MM.1S (cell line): ENCODE measurements at regions not wholly inside any gene's neighbourhood (a gene's known extent, or its start where the extent isn't known, plus 50 kb on each side); places are given as distances from the start of the nearest gene placed in this dataset.

Experiments
- DNase-seq: peaks from one replicate; pipeline ENCODE4 v3.0.0-alpha.2; 2015
- H2AFZ ChIP-seq: fragments of 300-600 bp; sonication (generic); 2 replicates; pipeline ENCODE4 v1.6.0; 2016; ENCODE audit warnings: antibody characterized with exemption, low read length
- H3F3A ChIP-seq: fragments of 300-600 bp; sonication (generic); 2 replicates; pipeline ENCODE4 v1.6.1; 2016; ENCODE audit warnings: mild to moderate bottlenecking, antibody characterized with exemption, low read length, moderate library complexity, mixed read lengths; ENCODE audit not compliant: insufficient read depth
- H3K27ac ChIP-seq: fragments of 300-600 bp; sonication (generic); 2 replicates; pipeline ENCODE4 v1.5.1; 2016; ENCODE audit warnings: mild to moderate bottlenecking, low read length
- H3K27me3 ChIP-seq: fragments of 300-600 bp; sonication (generic); replicated peaks from 2 replicates; pipeline ENCODE4 v1.6.0; 2016; ENCODE audit warnings: low read length; ENCODE audit not compliant: insufficient read depth
- H3K36me3 ChIP-seq: fragments of 300-600 bp; sonication (generic); replicated peaks from 2 replicates; pipeline ENCODE4 v1.6.1; 2016; ENCODE audit warnings: mild to moderate bottlenecking, low read length, mixed read lengths; ENCODE audit not compliant: insufficient read depth
- H3K4me1 ChIP-seq: fragments of 300-600 bp; sonication (generic); 2 replicates; pipeline ENCODE4 v1.6.1; 2016; ENCODE audit warnings: low read length, mixed read lengths
- H3K4me2 ChIP-seq: fragments of 300-600 bp; sonication (generic); 2 replicates; pipeline ENCODE4 v1.6.0; 2016; ENCODE audit warnings: low read depth, low read length
- H3K4me3 ChIP-seq: fragments of 300-600 bp; sonication (generic); 2 replicates; pipeline ENCODE4 v1.5.1; 2016; ENCODE audit warnings: low read length, mixed read lengths
- H3K79me2 ChIP-seq: fragments of 300-600 bp; sonication (generic); 2 replicates; pipeline ENCODE4 v1.6.1; 2016; ENCODE audit warnings: mixed run types, low read length, mixed read lengths
- H3K9ac ChIP-seq: fragments of 300-600 bp; sonication (generic); 2 replicates; pipeline ENCODE4 v1.6.1; 2016; ENCODE audit warnings: low read length, mixed read lengths
- H3K9me2 ChIP-seq: fragments of 300-600 bp; sonication (generic); replicated peaks from 2 replicates; pipeline ENCODE4 v1.6.1; 2016; ENCODE audit warnings: mild to moderate bottlenecking, low read length, mixed read lengths; ENCODE audit not compliant: insufficient read depth
- H3K9me3 ChIP-seq: fragments of 300-600 bp; sonication (generic); replicated peaks from 2 replicates; pipeline ENCODE4 v1.6.1; 2016; ENCODE audit warnings: mild to moderate bottlenecking, low read length, mixed read lengths; ENCODE audit not compliant: insufficient read depth
- H4K20me1 ChIP-seq: fragments of 300-600 bp; sonication (generic); 2 replicates; pipeline ENCODE4 v1.6.1; 2016; ENCODE audit warnings: mild to moderate bottlenecking, low read length, moderate library complexity, mixed read lengths; ENCODE audit not compliant: insufficient read depth
- CTCF ChIP-seq: fragments of 300-600 bp; sonication (generic); IDR thresholded peaks from 2 replicates; pipeline ENCODE4 v1.5.1; 2016; ENCODE audit warnings: antibody characterized with exemption, low read length, mixed read lengths
- EZH2 ChIP-seq: fragments of 300-600 bp; sonication (generic); optimal IDR thresholded peaks from 2 replicates; pipeline ENCODE3; 2017; ENCODE audit warnings: low read depth, mild to moderate bottlenecking, antibody characterized with exemption, low read length, mixed read lengths
- EZH2phosphoT487 ChIP-seq: fragments of 300-600 bp; sonication (generic); IDR thresholded peaks from 2 replicates; pipeline ENCODE4 v1.6.1; 2018; ENCODE audit warnings: antibody characterized with exemption, low read length

DNA sequence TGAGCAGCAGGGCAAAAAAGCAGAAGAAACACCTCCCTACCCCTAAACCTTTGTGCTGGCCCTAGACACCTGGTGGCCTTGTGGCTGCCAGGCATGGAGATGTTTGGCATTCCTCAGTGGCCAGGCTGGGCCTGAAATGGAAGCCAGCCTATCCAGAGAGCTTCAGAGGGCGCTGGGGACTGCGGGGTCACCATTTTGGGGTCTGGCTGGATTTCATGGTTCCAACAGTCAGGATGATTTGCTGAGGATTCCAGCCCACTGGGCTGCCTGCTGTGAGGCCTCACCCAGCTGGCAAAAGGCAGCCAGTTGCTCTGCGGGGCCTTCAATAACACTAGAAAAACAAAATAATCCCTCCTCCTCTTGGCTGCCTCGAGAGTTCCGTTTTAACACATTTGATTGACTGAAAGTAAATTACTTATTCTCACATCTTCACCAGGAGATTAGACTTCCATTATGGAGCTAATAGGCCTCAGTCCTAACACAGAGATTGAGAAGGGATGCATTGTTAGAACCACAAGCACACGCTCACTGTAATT is 154.1 kb downstream of the EN1 start:
- no peaks in the 10 kb centered on the region for H3K79me2 ChIP-seq
- H3K9me2 ChIP-seq: no peaks in the 10 kb centered on the region

DNA sequence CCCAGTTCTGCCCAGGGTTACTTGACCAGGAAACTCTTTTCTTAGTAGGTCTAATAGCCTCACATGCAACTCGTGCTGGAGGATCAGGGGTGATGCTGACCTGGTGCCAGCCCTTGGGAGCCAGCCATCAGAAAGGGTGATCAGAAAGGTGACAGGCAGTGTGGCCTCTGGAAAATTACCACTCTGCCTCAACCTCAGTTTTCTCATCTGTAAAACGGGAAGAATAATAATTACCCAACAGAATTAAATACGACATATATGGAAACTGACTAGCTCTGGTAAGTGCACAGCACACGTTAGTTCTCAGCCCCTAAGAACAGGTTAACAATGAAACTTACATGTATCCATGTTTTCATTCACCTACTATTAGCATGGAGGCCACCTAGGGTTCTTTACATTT is 157.6 kb downstream of the EN1 start:
- Histone ChIP-seq H3K4me3 (no peak overlapping the region), H3K4me2 (no peak overlapping the region), H3K79me2 (no peaks in the 10 kb centered on the region), H4K20me1 (no peaks in the 10 kb centered on the region), H3K27ac (no peak overlapping the region), H3K4me1 (no peaks in the 10 kb centered on the region), H3K36me3 (no peaks in the 10 kb centered on the region), H3K27me3 (no peaks in the 10 kb centered on the region), H3K9me2 (no peaks in the 10 kb centered on the region), H3K9ac (no peak overlapping the region), H3F3A (no peaks in the 10 kb centered on the region), H3K9me3 (no peaks in the 10 kb centered on the region), H2AFZ (no peak overlapping the region)
- no peak for DNase-seq
- TF ChIP-seq CTCF (no peak), EZH2phosphoT487 (no peak), EZH2 (no peak)

More for the DNA sequence above, 154.1 kb downstream of the EN1 start:
- Histone ChIP-seq H3K4me3 (no peak overlapping the region), H3K27me3 (no peaks in the 10 kb centered on the region), H3K4me2 (no peak overlapping the region), H3K9me3 (no peaks in the 10 kb centered on the region), H3K27ac (no peak overlapping the region), H4K20me1 (no peaks in the 10 kb centered on the region), H3K9ac (no peak overlapping the region), H3K36me3 (no peaks in the 10 kb centered on the region), H2AFZ (no peak overlapping the region), H3K4me1 (no peaks in the 10 kb centered on the region), H3F3A (no peaks in the 10 kb centered on the region)
- DNase-seq: no peak
- TF ChIP-seq CTCF: no peak
- no peak for TF ChIP-seq EZH2
- no peak for TF ChIP-seq EZH2phosphoT487

- H3K4me2 ChIP-seq: no peak overlapping the region
- H3K9me3 ChIP-seq: no peaks in the 10 kb centered on the region
- H3K9me2 ChIP-seq: no peaks in the 10 kb centered on the region
- no peaks in the 10 kb centered on the region for H3K4me1 ChIP-seq
- no peak overlapping the region for H3K27ac ChIP-seq
- DNase-seq: no peak
- H3K36me3 ChIP-seq: no peaks in the 10 kb centered on the region
- H3K9ac ChIP-seq: no peak overlapping the region
- no peaks in the 10 kb centered on the region for H4K20me1 ChIP-seq
- no peak overlapping the region for H3K4me3 ChIP-seq
- no peaks in the 10 kb centered on the region for H3K27me3 ChIP-seq
- TF ChIP-seq EZH2phosphoT487 (no peak), CTCF (no peak)
- H2AFZ ChIP-seq: no peak overlapping the region
- H3K79me2 ChIP-seq: no peaks in the 10 kb centered on the region
- H3F3A ChIP-seq: no peaks in the 10 kb centered on the region
These were observed 158.0 kb downstream of the EN1 start for GRCh38 chr2:118689456-118689855.
